ENCODE measurements at regions not wholly inside any gene's neighbourhood (a gene's known extent, or its start where the extent isn't known, plus 50 kb on each side); places are given as distances from the start of the nearest gene placed in this dataset.

DNA sequence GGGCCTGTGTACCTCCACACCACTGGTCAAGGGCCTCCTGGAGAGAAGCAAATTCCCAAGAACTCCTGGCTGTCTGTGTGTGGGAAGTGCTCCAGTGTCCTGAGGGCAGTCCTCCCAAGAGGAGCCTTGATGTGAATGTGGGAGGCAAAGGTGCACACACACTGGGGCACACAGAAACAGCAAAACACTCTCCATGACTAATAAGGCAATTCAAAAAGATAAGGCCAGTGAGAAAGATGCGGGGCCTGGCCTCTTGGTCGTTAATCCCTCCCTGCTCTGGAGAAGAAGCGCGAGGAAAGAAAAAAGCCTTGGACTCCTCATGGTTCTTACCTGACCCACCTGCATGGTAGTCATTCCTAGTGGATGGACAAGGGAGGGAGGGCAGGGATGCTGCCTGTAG lies 373.2 kb downstream of the SLC4A3 start:
- TF ChIP-seq POLR2A (IDR thresholded peaks at IDR 0.05) (no peak), POLR2AphosphoS5 (IDR thresholded peaks at IDR 0.05) (no peak)
- TF ChIP-seq, protein P1, sequence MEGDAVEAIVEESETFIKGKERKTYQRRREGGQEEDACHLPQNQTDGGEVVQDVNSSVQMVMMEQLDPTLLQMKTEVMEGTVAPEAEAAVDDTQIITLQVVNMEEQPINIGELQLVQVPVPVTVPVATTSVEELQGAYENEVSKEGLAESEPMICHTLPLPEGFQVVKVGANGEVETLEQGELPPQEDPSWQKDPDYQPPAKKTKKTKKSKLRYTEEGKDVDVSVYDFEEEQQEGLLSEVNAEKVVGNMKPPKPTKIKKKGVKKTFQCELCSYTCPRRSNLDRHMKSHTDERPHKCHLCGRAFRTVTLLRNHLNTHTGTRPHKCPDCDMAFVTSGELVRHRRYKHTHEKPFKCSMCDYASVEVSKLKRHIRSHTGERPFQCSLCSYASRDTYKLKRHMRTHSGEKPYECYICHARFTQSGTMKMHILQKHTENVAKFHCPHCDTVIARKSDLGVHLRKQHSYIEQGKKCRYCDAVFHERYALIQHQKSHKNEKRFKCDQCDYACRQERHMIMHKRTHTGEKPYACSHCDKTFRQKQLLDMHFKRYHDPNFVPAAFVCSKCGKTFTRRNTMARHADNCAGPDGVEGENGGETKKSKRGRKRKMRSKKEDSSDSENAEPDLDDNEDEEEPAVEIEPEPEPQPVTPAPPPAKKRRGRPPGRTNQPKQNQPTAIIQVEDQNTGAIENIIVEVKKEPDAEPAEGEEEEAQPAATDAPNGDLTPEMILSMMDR (IDR thresholded peaks at IDR 0.05) = no peak

Measured in transverse colon (tissue), 4 donors.